ENCODE measurements at regions not wholly inside any gene's neighbourhood (a gene's known extent, or its start where the extent isn't known, plus 50 kb on each side); places are given as distances from the start of the nearest gene placed in this dataset.

GRCh38 chr16:62620275-62620674, 584.0 kb upstream of the CDH8 start (continued):
- TF ChIP-seq ESRRA (IDR thresholded peaks at IDR 0.05; ENCODE audit: low read length) (no peak), NFYB (IDR thresholded peaks at IDR 0.05; ENCODE audit: insufficient read depth, low read depth, low read length) (no peak), CHD2 (IDR thresholded peaks at IDR 0.05; ENCODE audit: borderline replicate concordance, low read depth, low read length) (no peak), NR2C1 (IDR thresholded peaks at IDR 0.05) (no peak)

- WGBS (ENCODE audit: insufficient coverage, insufficient replicate concordance, low lambda C conversion rate, missing lambda C conversion rate), result 16% methylated on average over 2 of the region's 2 CpGs
- no peak for TF ChIP-seq ZBTB4 (CRISPR knock-in tag; IDR thresholded peaks at IDR 0.05)
- no peak for TF ChIP-seq E2F8 (IDR thresholded peaks at IDR 0.05; ENCODE audit: low read depth, partially characterized antibody)
- TF ChIP-seq ZNF217 (IDR thresholded peaks at IDR 0.05), result no peak
- no peak for TF ChIP-seq SUPT20H (IDR thresholded peaks at IDR 0.05; ENCODE audit: borderline replicate concordance, control insufficient read depth, low read depth, low read length)
- TF ChIP-seq ZSCAN29 (IDR thresholded peaks at IDR 0.05), result no peak
- no peak for TF ChIP-seq ASH2L (IDR thresholded peaks at IDR 0.05; ENCODE audit: borderline replicate concordance, low read depth)
- TF ChIP-seq EED (IDR thresholded peaks at IDR 0.05; ENCODE audit: low read depth), result no peak
- TF ChIP-seq IKZF1 (conservative IDR thresholded peaks at IDR 0.05), result no peak
- TF ChIP-seq NBN (IDR thresholded peaks at IDR 0.05), result no peak
- TF ChIP-seq IRF3 (IDR thresholded peaks at IDR 0.05), result no peak
- no peak for TF ChIP-seq GATAD2B (conservative IDR thresholded peaks at IDR 0.05; ENCODE audit: low read depth)
- TF ChIP-seq FOXK2 (IDR thresholded peaks at IDR 0.05), result no peak
Observed at GRCh38 chr16:62615526-62615925, 579.3 kb upstream of the CDH8 start.

More at GRCh38 chr16:62615526-62615925, 579.3 kb upstream of the CDH8 start:
- Histone ChIP-seq H3K4me3 (no peak overlapping the region), H3K9ac (ENCODE audit: control insufficient read depth, insufficient read depth, low read length) (no peak overlapping the region), H4K20me1 (ENCODE audit: control insufficient read depth, insufficient read depth) (no peaks in the 10 kb centered on the region), H3K36me3 (ENCODE audit: control insufficient read depth in 2 of 2, insufficient read depth in 2 of 2, low read length in 1 of 2) (no peaks in the 10 kb centered on the region), H2AFZ (ENCODE audit: control insufficient read depth, low read depth, low read length) (no peak overlapping the region), H3K79me2 (ENCODE audit: control insufficient read depth, insufficient read depth, low read length) (no peaks in the 10 kb centered on the region), H3K4me1 (ENCODE audit: control insufficient read depth, insufficient read depth, low read length) (no peaks in the 10 kb centered on the region), H3K9me3 (replicated peaks; ENCODE audit: control insufficient read depth, insufficient read depth, low read length) (no peaks in the 10 kb centered on the region; the same call in 2 of the 3 replicates), H3K27me3 (replicated peaks in 1 of 2; ENCODE audit: control insufficient read depth in 2 of 2, insufficient read depth in 2 of 2, low read length in 1 of 2) (no peaks in the 10 kb centered on the region), H3K27ac (ENCODE audit: control insufficient read depth, insufficient read depth) (no peak overlapping the region), H3K4me2 (ENCODE audit: control insufficient read depth, insufficient read depth) (no peak overlapping the region)
- ChIA-PET POLR2A (no interaction called here), SMC1A (ENCODE audit: uncharacterized antibody, unreplicated experiment) (no interaction called here), CTCF (no interaction called here), RAD21 (ENCODE audit: unreplicated experiment) (no interaction called here)
- no peak for FAIRE-seq
- no peak for ATAC-seq
- DNase-seq (ENCODE audit: low read depth, low spot score), result no peak
- no TSS peak for BruUV-seq (replicated peaks)
- intact Hi-C loops (cut with micrococcal nuclease; ENCODE audit: unreplicated experiment) (no loop called here), in situ Hi-C loops (cut with MboI) (no loop called here)
